Stimulated activated naive CD4-positive, alpha-beta T cell treated with Interleukin-2 at 50 U/mL for 16 hours (primary cell): ENCODE measurements at regions not wholly inside any gene's neighbourhood (a gene's known extent, or its start where the extent isn't known, plus 50 kb on each side); places are given as distances from the start of the nearest gene placed in this dataset.

Source experiments
- DNase-seq: peaks from one replicate; lab custom pipeline; 2025; lab: John Stamatoyannopoulos, UW

DNA sequence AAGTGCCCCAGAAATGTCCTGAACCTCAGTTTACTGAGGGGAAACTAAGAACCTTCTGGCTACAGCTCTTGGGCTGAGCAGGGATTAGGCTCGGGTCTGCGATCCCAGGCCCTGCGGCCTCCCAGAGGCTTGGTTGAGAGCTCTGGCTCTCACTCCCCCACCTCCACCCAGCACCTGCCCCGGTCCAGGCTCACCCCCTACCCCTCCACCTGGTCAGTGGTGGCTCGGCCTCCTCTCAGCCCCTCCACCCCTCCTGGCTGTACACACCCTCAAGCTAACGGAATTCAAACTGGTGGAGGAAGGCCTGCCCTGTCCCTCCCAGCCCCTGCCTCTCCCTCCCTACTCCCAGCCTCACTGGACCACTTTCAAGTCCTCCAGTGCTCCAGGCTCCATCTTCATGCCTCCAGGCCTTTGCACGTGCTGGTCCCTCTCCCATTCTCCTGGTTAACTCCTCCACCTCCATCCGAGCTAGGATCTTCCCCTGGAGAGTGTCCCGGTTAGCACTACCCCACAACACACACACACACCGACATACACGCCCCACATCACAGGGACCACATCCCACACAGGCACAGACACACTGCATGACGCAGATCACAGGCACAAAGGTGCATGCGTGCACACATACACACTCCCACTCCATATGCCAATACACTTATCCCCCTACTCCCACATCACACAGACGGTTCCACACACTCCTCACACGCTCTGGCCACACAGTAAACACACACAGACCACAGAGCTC is 130.9 kb downstream of the C9orf50 start:
- DNase-seq, result peak; percentile 48

DNA sequence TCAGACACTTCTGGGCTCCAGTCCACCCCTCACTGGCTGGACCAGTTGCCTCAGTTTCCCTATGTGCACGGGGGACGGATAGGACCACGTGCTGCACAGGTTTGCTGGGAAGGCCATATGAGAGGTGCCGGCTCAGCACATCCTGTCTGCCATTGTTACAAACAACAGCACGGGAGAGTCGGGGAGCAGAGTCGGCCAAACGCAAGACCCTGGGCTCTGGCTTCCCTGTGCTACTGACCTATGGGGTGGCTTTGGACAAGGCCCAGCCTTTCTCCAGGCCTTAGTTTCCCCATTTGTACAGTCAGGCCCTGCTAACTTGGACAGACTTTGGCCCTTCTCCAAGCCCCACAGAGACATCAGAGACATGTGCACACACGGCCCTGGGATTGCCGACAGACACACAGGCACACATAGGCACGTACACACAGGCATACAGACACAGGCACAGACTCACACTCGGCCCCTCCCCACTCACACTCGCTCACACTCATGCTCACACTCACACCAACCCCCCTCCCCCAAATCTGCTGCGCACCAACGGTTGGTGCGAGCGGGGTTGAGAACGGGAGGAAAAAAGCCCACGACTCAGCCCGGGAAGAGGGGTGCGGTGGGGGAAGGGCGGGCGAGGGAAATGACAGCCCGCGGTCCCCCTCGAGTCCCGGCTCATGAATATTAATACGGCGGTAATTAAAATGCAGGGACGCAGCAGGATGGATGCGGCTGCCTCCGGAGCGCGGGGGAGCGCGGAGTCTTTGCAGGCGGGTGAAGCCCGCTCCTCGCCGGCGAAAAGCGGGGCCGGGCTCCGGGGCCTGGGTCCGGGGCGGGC is 133.0 kb downstream of the C9orf50 start:
- peak; percentile 64 for DNase-seq

DNA sequence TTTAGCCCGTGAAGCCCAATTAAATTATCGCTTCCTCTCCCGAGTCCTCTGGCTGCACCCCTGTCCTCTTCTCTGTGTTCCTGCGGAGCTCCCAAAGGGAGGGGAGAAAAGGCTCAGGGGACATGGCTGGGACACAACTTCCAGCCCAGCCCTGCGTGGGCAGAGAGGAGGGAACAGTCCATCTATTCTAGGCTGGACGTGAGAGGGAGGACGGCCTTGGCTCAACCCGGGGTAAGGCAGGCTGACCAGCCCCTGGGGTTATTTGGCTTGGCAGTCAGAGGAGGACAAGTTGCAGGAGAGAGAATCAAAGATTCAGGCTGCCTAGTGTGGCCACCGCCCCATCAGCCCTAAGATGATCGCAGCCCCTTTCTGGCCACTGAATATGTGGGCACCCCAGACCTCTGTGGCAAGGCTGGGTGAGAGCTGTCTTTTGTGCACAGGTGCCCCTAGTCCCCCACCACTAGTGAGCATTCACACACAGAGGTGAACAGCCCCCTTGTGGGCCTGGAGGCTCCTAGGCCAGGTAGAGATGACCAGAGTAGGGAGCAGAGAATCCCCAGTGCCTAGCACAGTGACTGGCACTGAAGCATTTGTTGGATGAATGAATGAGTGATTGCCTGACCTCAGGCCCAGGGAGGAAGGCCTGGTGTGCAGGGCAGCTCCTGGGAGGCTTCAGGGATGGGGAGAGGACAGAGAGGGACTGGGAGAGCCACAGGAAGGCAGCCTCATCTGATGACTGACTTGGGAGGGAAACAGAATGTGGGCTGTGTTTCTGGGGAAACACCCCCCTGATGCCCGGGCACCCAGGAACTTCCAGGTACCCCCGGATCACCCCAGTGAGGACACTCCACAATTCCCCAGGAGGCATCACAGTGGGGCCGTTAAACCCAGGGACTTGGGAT is 133.9 kb downstream of the C9orf50 start:
- no peak for DNase-seq

DNA sequence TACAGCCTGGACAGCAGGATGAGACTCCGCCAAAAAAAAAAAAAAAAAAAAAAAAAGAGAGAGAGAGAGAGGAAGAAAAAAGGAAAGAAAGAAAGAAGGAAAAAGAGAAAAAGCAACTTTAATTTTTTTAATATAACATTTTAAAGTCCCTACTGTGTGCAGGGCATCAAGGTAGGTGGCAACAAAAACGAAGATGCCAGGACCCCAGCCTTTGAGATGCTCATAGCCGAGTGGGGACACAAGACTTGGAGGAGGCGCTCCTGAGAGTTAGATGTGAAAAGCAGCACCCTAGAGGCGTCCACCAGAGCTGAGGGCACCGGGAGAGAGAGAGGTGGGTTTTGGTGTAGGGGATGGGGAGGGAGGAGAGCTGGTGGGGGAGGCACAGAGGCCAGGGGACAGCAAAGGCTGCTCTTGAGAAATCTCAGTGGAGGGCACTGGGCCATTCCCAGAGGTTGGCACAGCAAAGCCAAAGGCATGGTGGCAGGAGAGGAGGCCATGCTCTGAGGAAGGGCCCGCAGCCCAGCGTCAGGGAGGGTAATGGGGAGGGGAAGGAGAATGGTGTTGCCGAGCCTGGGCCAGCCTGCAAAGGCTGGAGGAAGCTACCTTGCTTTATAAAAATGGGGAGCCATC is 135.6 kb downstream of the C9orf50 start:
- no peak for DNase-seq

DNA sequence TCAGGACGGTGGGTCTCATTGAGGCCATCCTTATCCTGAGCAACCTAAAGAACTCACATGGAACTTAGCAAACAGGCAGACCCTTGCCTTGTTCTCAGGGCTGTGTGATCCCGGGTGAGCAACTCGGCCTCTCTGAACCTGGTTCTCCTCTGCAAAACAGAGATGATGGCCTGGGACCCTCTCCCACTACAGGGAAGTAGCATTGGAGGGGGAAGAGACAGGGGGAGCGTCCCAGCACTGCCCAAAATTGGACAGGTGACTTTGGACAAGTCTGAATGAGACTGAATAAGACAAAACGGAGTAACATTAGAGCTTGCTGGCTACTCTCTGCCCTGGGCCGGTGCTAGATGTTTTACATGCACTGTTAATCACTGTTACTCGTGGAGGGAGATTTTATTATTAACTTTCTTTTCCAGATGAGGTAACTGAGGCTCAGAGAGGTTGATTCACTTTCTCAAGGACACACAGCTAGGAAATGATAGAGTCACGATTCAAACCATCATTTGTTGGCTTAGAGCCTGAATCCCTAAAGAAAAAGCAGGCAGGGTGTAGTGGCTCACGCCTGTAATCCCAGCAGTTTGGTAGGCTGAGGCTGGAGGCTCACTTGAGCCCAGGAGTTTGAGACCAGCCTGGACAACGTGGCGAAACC is 136.4 kb downstream of the C9orf50 start:
- no peak for DNase-seq

DNA sequence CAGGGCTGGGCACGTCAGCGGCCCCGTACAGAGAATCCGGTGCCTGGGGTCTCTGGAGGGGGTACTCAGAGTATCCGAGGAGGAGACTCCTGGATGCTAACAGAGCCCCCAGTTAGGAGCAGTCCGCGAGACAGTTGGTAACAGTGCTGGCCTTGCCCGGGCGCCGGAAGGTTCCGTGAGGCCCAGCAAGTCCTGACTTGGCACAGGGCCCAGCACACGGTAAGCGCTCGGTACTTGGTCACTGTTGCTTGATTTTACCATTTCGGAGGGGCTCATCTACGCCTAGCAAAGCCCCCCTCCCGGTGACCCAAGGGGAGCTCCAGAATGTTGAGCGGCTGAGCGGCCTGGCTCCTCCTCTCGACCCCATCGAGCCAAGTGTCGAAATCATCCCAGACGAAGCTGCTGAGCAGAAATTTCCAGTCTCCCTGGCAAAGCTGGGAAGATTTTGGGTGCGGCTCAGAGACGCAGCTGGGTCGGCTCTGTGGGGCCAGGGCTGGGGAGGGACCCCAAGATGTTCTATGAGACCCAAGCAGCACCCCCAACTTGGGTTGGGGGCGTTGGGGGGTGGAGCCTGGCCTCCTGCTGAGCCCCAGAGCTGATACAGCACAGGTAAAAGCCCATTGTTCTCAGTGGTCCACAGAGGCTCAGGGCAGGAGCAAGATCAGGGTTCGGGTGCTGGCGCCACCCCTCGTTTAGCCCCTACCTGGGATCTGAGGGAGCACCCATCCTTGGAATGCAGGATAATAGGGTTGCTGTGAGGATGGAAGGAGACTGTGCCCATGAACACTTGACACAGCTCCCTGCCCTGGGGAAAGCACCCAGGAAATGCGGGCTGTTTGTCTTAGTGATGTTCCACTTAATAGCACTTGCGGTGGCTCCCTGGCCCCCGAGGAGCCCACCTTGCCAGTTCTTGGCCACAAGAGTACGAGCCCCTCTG is 137.2 kb downstream of the C9orf50 start:
- DNase-seq, result no peak

DNA sequence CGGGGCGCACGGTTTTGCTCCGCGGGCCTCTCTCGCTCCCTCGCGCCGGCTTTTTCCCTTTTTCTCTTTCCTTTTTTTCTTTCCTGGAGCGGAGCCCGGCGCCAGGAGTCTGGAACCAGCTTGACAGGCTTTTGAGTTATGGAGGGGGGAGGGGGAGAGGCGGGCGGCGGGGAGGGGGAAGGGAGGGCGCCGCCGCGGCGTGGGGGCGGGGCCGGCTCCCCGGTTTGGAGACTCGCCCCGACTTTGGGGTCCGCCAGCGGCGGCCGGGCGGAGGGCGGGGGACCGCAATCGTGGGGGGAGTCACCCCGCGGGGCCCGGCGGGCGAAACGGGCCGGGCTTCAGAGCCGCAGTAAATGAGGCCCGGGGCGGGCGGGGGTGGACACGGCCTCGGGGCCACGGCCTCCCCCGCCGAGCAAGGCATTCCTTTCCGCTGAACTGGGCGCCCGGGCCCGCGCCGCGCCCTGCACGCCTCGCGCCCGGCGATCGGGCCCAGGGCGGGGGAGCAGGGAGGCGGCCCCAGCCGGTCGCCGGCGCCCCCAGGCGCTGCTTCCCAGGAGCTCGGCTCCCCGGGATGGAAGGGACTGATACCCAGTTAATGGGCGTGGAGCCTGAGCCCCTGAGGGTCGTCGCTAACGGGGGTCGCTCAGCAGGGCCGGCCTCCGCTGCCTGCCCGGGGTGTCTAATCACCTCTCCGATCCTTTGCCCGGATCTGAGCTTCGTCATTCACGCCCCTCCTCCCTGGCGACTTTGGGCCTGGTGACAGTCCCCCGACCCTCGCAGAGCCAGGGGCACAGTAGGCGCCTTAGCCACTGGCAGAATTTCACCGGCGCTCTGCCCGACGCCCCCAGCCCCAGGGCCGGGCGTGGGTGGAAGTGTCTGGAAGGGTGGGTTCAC is 138.1 kb downstream of the C9orf50 start:
- peak; percentile 31 for DNase-seq

DNA sequence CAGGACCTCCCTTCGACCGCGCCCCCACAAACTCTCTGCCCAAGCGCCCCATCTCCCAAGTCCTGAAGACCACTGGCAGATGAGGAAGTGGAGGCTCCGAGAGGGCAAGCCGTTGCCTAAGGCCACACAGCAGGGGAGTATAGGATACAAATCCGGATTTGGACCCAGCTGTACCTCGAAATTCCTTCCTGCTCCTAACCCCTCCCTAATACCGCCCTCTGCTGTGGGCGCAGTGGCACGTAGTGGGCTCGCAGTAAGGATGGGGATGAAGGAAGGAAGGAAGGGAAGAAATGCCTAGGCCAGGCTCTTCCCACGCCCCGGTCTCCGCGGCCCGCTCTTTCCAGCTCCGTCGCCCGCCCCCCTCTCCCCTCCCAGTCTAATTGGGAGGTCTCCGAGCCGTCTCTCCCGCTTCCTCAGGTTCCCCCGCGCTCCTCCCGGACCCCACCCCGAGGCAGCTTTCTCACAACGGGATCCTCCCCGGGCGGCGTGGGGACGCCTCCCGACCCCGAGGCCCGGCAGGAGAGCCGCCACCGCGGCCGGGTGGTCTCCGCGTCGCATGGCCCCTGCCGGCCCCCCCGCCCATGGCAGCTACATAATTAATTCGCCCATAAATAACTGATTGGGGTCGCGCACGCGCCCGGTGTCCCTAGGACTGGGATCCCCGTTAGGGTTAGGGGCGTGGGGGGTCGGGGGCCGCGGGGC is 138.9 kb downstream of the C9orf50 start:
- no peak for DNase-seq

DNA sequence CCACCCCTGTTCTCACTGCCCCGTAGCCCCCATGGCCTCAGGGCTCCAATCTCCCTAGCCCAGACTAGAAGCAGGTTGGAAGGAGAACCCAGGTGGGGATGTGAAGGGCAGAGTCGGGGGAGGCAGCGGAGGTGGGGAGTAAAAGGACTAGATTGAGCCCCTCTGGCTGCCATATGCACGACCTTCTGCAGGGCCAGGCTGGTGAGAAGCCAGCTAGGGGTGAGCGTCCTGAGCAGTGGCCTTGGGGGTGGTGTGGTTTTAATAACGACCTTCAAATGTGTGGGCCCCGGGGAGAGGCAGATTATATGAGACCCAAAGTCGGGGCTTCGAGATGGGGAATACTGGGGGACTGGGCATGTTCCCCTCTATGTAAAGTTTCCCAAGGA is 139.5 kb downstream of the C9orf50 start:
- DNase-seq, result no peak

DNA sequence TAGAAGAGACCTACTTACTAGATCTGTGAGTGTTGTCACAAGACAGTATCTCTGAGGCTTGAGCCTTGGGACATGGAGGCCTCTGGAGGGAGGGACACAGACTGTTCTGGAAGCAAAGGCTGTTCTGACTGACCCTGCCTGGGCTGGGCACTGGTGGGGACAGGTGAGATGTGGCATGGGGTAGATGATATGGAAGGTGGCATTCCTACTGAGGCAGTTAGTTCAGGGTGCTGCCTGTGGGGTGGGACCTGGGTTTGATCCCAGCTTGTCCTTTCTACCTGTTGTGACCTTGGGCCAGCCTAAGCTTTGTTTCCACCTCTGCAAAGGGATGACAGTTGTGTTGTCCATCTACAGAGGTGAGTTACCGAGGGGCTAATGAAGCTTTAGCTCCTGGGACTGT is 140.2 kb downstream of the C9orf50 start:
- DNase-seq, result no peak

DNA sequence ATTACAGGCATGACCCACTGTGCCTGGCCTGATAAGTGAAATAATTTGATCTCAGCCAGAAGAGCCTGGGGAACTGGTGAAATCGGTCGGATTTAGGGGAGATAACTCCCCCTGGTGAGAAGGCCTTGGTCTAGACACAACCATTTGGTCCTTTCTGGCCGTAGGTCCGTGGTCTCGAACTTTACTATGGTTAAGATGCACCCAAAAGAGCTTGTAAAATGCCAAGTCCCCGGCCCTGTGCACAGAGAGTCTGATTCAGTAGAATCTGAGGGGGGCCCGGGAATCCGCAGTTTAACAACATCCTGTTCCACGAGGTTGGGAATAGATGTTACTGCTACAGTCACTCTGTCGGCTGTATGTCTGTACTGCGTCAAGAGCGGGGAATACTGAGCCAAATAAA is 140.7 kb downstream of the C9orf50 start:
- DNase-seq, result no peak

DNA sequence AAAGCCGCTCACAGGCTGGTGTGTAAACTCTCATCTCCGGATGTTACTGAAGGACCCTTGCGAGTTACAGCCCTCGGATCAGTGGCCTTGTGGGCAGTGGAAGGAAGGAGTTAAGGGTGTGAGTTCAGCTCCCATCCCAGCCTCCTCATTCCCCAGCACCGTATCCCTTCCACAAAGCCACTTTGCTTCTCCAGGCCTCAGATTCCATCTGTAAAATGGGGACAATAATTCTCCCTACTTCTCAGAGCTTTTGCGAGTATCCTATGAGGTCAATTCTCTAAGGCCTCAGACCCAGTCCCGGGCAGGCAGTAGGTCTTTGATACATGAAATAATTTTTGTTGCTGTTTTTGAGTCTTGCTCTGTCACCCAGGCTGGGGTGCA is 141.3 kb downstream of the C9orf50 start:
- no peak for DNase-seq

DNA sequence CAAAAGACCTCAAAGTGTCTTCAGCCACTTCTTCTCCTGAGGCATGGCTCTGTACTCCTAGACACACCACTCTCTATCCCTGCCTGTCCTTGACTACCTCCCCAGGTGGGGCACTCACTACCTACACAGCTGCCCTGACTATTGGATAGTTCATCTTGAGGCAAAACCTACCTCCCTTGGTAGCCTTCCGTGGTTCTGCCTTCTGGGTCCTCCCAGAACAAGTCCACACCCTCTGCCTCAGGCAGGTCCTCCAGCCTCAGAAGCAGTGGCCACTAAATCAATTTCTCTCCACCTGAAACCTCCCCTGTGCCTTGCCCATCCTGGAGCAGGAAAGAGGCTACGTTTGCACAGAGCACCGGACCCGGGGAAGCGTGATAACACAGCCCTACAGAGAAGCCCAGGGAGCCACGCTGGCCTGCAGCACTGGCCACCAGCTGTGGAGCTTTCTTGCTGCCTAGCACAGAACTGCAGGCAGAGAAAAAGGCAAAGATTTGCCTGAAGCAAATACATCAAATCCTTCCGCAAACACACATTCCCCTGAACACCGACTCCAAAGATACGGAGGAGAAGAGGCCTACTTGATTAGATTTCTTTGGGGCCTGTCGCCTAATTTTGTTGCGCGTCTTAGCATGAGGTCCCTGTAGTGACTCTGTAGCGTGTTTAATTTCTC is 141.8 kb downstream of the C9orf50 start:
- DNase-seq, result no peak

DNA sequence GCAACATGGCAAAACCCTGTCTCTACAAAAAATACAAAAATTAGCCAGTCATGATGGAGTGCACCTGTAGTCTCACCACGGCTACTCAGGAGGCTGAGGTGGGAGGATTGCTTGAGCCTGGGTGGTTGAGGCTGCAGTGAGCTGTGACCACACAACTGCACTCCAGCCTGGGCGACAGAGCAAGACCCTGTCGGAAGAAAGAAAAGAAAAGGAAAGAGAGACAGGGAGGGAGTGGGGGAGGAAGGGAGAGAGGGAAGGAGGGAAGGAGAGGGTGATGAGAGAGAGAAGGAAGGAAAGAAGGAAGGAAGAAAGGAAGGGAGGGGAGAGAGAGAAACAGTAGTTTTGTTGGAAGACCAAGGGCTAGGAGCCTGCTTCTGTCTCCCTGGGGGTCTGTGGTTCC is 142.4 kb downstream of the C9orf50 start:
- DNase-seq, result no peak

DNA sequence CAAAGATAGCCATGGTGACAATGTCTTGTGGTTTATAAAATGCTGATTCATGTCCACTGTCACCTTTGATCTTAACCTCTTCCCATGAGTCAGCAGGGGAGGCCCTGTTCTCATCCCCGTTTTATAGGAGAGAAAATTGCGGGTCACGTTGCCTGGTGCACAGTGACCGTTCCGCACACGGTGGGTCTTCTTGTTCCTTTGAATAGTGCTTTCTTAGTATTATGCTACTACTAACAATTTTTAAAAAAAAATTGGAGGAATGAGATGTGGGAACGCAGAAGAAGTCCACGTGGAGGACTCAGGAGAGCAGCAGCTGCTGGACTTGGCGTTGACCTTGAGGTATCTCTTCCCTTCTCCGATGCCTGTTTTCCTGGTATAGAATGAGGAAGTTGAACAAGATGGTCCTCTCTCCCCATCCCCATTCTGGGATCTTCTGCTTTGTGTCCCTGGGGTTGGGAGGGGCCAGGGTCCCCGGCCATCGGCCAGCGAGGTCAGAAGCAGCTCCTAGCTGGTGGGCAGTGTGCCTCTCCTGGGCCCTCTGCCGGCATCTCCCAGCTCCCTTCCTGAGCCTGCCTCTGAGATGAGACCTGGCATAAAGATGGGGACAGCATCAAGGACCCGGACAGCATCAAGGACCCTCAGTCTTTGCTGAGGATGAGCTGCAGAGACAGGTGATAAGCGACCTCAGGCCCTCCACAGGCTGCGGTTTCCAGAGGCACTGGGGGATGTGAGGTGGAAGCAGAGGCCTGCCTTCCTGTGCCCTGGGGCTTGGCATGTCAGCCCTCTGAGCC is 143.9 kb downstream of the C9orf50 start:
- no peak for DNase-seq

DNA sequence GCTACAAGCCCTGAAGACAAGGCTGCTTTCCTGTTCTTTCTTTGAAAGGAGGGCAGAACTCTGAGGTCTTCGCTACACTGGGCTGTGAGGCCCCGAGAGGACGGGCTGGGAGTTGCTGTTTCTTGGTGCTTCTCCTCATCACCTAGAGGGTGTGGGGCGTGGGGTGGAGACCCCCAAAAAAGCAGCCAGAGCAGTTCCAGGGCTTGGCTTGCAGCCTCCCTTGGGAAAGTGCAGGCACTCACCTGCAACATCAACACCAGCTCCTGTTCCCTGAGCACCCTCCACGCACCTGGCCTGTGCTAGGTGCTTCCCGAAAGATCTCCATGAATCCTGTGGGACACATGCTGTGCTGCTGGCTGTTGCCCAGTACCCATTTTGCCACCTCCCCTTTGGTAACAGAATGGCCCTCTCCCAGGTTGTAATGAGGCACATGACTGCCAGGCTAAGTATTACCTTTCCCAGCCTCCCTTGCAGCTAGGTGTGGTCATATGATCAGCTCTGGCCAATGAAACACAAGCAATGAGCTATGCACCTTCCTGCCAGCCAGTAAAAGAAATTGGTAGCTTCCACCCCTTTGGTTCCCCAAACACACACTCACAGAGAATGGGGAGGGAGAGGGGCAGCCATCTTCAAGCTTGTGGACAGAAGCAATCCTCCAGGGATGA is 146.0 kb downstream of the C9orf50 start:
- DNase-seq, result no peak
